ENCODE measurements at regions not wholly inside any gene's neighbourhood (a gene's known extent, or its start where the extent isn't known, plus 50 kb on each side); places are given as distances from the start of the nearest gene placed in this dataset. TPM values are rescaled to one million over a fixed set of nuclear protein-coding genes. Genes with fewer than 3 reads are reported as not detected.

DNA sequence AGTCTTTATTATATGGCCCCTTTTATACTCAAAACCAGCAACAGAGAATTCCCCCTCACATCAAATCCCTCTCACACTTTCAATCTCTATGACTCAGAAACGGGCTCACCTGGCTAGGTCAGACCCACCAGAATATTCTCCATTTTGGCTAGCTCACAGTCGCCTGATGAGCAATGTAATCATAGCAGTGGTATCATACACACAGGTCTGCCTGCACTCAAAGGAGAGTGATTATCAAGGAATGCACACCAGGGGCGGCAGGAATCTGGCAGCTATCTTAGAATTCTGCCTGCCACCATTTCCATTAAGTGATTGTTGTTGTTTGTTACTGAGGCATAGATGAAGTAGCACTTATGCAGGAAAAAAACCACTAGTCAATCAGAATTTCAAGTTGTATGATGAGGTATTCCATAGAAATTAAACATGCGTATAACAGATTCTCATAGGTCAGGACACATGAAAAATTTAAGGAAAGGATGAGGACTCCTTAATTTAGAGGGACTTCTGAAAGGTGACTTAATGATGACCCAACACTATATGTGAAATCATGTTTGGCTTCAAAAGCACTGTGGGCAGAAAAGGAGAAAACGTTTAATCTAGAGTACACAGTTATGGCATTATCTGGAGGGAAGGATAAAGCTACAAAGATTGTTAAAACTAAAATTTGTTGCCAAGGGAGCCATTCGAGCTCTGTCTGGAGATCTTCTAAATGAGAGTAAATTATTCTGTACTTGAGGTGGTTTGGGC, 185.8 kb upstream of the DDI1 start:
- no peak for DNase-seq (ENCODE audit: low read depth)

- DNase-seq (ENCODE audit: low read depth): no peak
These were observed 185.2 kb upstream of the DDI1 start for GRCh38 chr11:103851166-103851651.

Small RNAs in the stretch of these regions (small RNA-seq; reads per million reads assigned to genes)
- gene MIR4693: not detected

Data from HT1080 (cell line).